ENCODE measurements at regions not wholly inside any gene's neighbourhood (a gene's known extent, or its start where the extent isn't known, plus 50 kb on each side); places are given as distances from the start of the nearest gene placed in this dataset.

DNA sequence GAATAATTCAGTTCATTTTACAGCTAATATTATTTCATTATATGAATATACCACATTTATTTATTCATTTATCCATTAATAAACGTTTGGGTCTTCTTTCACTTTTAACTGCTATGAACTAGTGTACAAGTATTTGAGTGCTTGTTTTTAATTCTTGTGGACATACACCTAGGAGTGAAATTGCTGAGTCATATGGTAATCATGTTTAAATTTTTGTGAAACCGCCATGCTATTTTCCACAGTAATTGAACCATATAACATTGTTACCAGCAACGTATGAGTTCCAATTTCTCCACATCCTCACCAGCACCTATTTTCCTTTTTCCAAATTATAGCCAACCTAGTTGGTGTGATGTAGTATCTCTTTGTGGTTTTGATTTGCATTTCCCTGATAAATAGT, 388.2 kb downstream of the MAGEE1 start:
- TF ChIP-seq, protein P1, sequence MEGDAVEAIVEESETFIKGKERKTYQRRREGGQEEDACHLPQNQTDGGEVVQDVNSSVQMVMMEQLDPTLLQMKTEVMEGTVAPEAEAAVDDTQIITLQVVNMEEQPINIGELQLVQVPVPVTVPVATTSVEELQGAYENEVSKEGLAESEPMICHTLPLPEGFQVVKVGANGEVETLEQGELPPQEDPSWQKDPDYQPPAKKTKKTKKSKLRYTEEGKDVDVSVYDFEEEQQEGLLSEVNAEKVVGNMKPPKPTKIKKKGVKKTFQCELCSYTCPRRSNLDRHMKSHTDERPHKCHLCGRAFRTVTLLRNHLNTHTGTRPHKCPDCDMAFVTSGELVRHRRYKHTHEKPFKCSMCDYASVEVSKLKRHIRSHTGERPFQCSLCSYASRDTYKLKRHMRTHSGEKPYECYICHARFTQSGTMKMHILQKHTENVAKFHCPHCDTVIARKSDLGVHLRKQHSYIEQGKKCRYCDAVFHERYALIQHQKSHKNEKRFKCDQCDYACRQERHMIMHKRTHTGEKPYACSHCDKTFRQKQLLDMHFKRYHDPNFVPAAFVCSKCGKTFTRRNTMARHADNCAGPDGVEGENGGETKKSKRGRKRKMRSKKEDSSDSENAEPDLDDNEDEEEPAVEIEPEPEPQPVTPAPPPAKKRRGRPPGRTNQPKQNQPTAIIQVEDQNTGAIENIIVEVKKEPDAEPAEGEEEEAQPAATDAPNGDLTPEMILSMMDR (IDR thresholded peaks at IDR 0.05) = no peak
- no peak for TF ChIP-seq POLR2A (IDR thresholded peaks at IDR 0.05)

Measured in vagina (tissue), 2 donors.